ENCODE measurements at regions not wholly inside any gene's neighbourhood (a gene's known extent, or its start where the extent isn't known, plus 50 kb on each side); places are given as distances from the start of the nearest gene placed in this dataset.

DNA sequence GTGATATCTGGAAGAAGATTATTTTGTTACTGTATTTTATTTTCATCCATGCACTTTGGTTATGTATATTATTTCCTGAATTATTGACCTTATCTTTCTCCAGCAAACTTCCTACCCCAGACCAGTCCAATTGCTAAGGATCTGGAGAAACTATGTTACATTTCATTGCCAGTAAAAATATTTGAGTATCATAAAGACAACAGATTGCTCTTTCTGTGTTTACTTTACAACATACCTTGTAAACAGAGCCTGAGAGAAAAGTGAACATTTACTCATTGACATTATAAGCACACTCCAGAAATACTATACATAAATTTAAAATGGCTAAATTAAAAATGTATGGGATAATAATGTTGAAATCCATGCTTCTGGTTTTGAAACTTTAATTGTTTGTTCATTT lies 186.2 kb upstream of the FAM3C start:
- Histone ChIP-seq H3K4me3 (replicated peaks in 1 of 3; ENCODE audit: insufficient read depth in 1 of 3, low read depth in 1 of 3, low read length in 3 of 3) (no peak overlapping the region), H2AFZ (ENCODE audit: low read depth, low read length) (no peak overlapping the region), H3K4me2 (ENCODE audit: insufficient read depth, low read length) (no peak overlapping the region), H3K79me2 (ENCODE audit: control insufficient read depth, insufficient read depth, low read length) (no peaks in the 10 kb centered on the region), H4K20me1 (replicated peaks; ENCODE audit: control insufficient read depth, extremely low read depth, insufficient read depth, low read length) (no peaks in the 10 kb centered on the region), H3K36me3 (ENCODE audit: control insufficient read depth in 2 of 2, extremely low read depth in 1 of 2, insufficient read depth in 2 of 2, low read length in 2 of 2) (no peaks in the 10 kb centered on the region), H3K9ac (replicated peaks; ENCODE audit: extremely low read depth, insufficient read depth, low read length) (no peak overlapping the region), H3K27ac (ENCODE audit: insufficient read depth, low read depth, low read length) (no peak overlapping the region), H3K27me3 (ENCODE audit: control insufficient read depth in 2 of 2, insufficient read depth in 2 of 2, low read length in 2 of 2) (peaks cover 2% of the 10 kb centered on the region in 2 experiments), H3K9me3 (replicated peaks; ENCODE audit: control insufficient read depth, insufficient read depth, low read length) (no peaks in the 10 kb centered on the region), H3K9me1 (replicated peaks; ENCODE audit: control insufficient read depth, extremely low read depth, insufficient read depth, low read length) (no peaks in the 10 kb centered on the region), H3K4me1 (ENCODE audit: control insufficient read depth, extremely low read depth, insufficient read depth, low read length) (no peaks in the 10 kb centered on the region)
- TF ChIP-seq MYC (IDR thresholded peaks at IDR 0.05; ENCODE audit: low read depth, low read length) (no peak), EZH2 (IDR thresholded peaks at IDR 0.05; ENCODE audit: borderline replicate concordance, low read depth, low read length, severe bottlenecking) (no peak)
- TF ChIP-seq, protein P1, sequence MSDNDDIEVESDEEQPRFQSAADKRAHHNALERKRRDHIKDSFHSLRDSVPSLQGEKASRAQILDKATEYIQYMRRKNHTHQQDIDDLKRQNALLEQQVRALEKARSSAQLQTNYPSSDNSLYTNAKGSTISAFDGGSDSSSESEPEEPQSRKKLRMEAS (IDR thresholded peaks at IDR 0.05; ENCODE audit: insufficient read depth, insufficient read length) = no peak
- no TSS peak for BruUV-seq (replicated peaks)
- dilution Hi-C loops (cut with MboI; ENCODE audit: extremely low pct_ligation_motif_present, low sequenced_read_pairs) (no loop called here), intact Hi-C loops (cut with micrococcal nuclease) (no loop called here)
- no peak for FAIRE-seq
- CTCF ChIA-PET = no interaction called here
- DNase-seq (ENCODE audit: low read depth, low spot score) = no peak
- POLR2A ChIA-PET = no interaction called here

DNA sequence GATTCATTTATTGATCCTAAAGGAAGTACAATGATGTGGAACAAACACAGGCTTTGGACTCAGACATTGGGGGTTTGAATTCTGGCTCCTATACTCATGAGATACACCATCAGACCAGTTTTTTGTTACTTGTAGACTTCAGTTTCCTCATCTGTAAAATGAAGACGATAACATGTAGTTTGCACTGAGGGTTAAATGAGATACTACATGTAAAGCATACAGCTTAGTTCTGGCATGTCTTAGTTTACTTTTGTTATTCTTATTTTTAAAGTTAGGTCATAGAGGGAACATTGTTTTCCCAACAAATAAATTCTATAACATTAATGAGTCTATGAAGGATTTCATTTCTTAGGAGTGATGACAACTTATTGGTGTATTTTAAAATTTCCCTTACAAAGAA lies 183.5 kb upstream of the FAM3C start:
- dilution Hi-C loops (cut with MboI; ENCODE audit: extremely low pct_ligation_motif_present, low sequenced_read_pairs) = no loop called here
- BruUV-seq (replicated peaks) = no TSS peak
- Histone ChIP-seq H3K4me3 (replicated peaks in 1 of 3; ENCODE audit: insufficient read depth in 1 of 3, low read depth in 1 of 3, low read length in 3 of 3) (no peak overlapping the region), H3K9ac (replicated peaks; ENCODE audit: extremely low read depth, insufficient read depth, low read length) (no peak overlapping the region), H3K9me1 (replicated peaks; ENCODE audit: control insufficient read depth, extremely low read depth, insufficient read depth, low read length) (no peaks in the 10 kb centered on the region), H3K27ac (ENCODE audit: insufficient read depth, low read depth, low read length) (no peak overlapping the region), H3K4me1 (ENCODE audit: control insufficient read depth, extremely low read depth, insufficient read depth, low read length) (no peaks in the 10 kb centered on the region), H3K27me3 (ENCODE audit: control insufficient read depth in 2 of 2, insufficient read depth in 2 of 2, low read length in 2 of 2) (peaks cover 7% of the 10 kb centered on the region in 2 experiments), H3K36me3 (ENCODE audit: control insufficient read depth in 2 of 2, extremely low read depth in 1 of 2, insufficient read depth in 2 of 2, low read length in 2 of 2) (no peaks in the 10 kb centered on the region), H3K4me2 (ENCODE audit: insufficient read depth, low read length) (no peak overlapping the region), H3K9me3 (replicated peaks; ENCODE audit: control insufficient read depth, insufficient read depth, low read length) (no peaks in the 10 kb centered on the region), H4K20me1 (replicated peaks; ENCODE audit: control insufficient read depth, extremely low read depth, insufficient read depth, low read length) (no peaks in the 10 kb centered on the region), H3K79me2 (ENCODE audit: control insufficient read depth, insufficient read depth, low read length) (no peaks in the 10 kb centered on the region), H2AFZ (ENCODE audit: low read depth, low read length) (no peak overlapping the region)
- intact Hi-C loops (cut with micrococcal nuclease) = no loop called here
- ChIA-PET POLR2A (no interaction called here), CTCF (interaction anchor here (1.5 kb wide), 1 partner anchor 415 kb away, joined by 4 read pairs; no protein-coding TSS in a partner anchor)
- FAIRE-seq (no peak), DNase-seq (ENCODE audit: low read depth, low spot score) (no peak)
- no peak for TF ChIP-seq FOS (IDR thresholded peaks at IDR 0.05; ENCODE audit: borderline replicate concordance, insufficient read depth, low read length)
- no peak for TF ChIP-seq POLR2A (IDR thresholded peaks at IDR 0.05; ENCODE audit: low read depth, low read length)
- TF ChIP-seq, protein P2, sequence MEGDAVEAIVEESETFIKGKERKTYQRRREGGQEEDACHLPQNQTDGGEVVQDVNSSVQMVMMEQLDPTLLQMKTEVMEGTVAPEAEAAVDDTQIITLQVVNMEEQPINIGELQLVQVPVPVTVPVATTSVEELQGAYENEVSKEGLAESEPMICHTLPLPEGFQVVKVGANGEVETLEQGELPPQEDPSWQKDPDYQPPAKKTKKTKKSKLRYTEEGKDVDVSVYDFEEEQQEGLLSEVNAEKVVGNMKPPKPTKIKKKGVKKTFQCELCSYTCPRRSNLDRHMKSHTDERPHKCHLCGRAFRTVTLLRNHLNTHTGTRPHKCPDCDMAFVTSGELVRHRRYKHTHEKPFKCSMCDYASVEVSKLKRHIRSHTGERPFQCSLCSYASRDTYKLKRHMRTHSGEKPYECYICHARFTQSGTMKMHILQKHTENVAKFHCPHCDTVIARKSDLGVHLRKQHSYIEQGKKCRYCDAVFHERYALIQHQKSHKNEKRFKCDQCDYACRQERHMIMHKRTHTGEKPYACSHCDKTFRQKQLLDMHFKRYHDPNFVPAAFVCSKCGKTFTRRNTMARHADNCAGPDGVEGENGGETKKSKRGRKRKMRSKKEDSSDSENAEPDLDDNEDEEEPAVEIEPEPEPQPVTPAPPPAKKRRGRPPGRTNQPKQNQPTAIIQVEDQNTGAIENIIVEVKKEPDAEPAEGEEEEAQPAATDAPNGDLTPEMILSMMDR (IDR thresholded peaks at IDR 0.05; ENCODE audit: extremely low read depth in 1 of 2, insufficient read depth in 1 of 2, low read depth in 1 of 2, low read length in 2 of 2) = no peak
- TF ChIP-seq MYC (IDR thresholded peaks at IDR 0.05; ENCODE audit: low read depth, low read length) = no peak
- no peak for TF ChIP-seq POLR2AphosphoS5 (IDR thresholded peaks at IDR 0.05; ENCODE audit: insufficient read depth, low read depth, low read length)
- TF ChIP-seq, protein P1 (IDR thresholded peaks at IDR 0.05; ENCODE audit: insufficient read depth, insufficient read length) = no peak
- no peak for TF ChIP-seq JUN (IDR thresholded peaks at IDR 0.05; ENCODE audit: borderline replicate concordance, insufficient read depth, insufficient read length, low read depth)
- TF ChIP-seq EZH2 (IDR thresholded peaks at IDR 0.05; ENCODE audit: borderline replicate concordance, low read depth, low read length, severe bottlenecking) = no peak
- TF ChIP-seq GATA2 (IDR thresholded peaks at IDR 0.05; ENCODE audit: insufficient read depth, insufficient read length, low read depth, low read length) = no peak
